ENCODE measurements at regions not wholly inside any gene's neighbourhood (a gene's known extent, or its start where the extent isn't known, plus 50 kb on each side); places are given as distances from the start of the nearest gene placed in this dataset.

DNA sequence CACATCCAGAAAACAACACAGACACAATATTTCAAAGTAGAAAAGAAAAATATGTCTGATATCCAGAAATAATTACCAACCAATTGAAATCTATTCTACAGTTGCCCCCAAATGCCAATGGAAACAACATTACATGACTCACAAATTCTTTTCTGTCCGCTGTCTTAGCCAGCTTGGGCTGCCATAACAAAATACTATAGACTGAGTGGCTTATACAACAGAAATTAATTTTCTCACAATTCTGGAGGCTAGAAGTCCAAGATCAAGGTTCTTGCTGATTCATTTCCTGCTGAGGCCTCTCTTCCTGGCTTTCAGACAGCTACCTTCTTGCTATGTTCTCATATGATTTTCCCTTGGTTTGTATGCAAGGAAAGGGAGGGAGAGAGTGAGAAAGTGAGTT is 698.1 kb downstream of the DHX35 start:
- Mint-ChIP-seq H3K9me3 (no peaks in the 10 kb centered on the region), H3K27me3 (ENCODE audit: low read depth) (peaks cover 1% of the 10 kb centered on the region), H3K4me1 (no peaks in the 10 kb centered on the region), H3K36me3 (no peaks in the 10 kb centered on the region), H3K27ac (no peak overlapping the region), H3K4me3 (no peak overlapping the region)
- TF ChIP-seq CTCF (IDR thresholded peaks at IDR 0.05; ENCODE audit: unreplicated experiment) = no peak
- DNase-seq (ENCODE audit: low spot score in 2 of 2, unreplicated experiment in 2 of 2) = no peak

GRCh38 chr20:39658662-39659409 is 696.7 kb downstream of the DHX35 start:
- no peaks in the 10 kb centered on the region for H3K27me3 Mint-ChIP-seq (ENCODE audit: low read depth)
- no peak overlapping the region for H3K27ac Mint-ChIP-seq
- no peak overlapping the region for H3K4me3 Mint-ChIP-seq
- H3K36me3 Mint-ChIP-seq = no peaks in the 10 kb centered on the region
- H3K4me1 Mint-ChIP-seq = no peaks in the 10 kb centered on the region
- no peak for DNase-seq (ENCODE audit: low spot score in 2 of 2, unreplicated experiment in 2 of 2)
- TF ChIP-seq CTCF (IDR thresholded peaks at IDR 0.05; ENCODE audit: unreplicated experiment) = no peak
- no peaks in the 10 kb centered on the region for H3K9me3 Mint-ChIP-seq

- H3K4me1 Mint-ChIP-seq = no peaks in the 10 kb centered on the region
- H3K9me3 Mint-ChIP-seq = no peaks in the 10 kb centered on the region
- H3K27me3 Mint-ChIP-seq (ENCODE audit: low read depth) = peaks cover 15% of the 10 kb centered on the region
- H3K36me3 Mint-ChIP-seq = no peaks in the 10 kb centered on the region
- H3K27ac Mint-ChIP-seq = no peak overlapping the region
- no peak overlapping the region for H3K4me3 Mint-ChIP-seq
- TF ChIP-seq CTCF (IDR thresholded peaks at IDR 0.05; ENCODE audit: unreplicated experiment) = no peak
- no peak for DNase-seq (ENCODE audit: low spot score in 2 of 2, unreplicated experiment in 2 of 2)
These were observed 692.0 kb downstream of the DHX35 start for GRCh38 chr20:39654171-39654570.

DNA sequence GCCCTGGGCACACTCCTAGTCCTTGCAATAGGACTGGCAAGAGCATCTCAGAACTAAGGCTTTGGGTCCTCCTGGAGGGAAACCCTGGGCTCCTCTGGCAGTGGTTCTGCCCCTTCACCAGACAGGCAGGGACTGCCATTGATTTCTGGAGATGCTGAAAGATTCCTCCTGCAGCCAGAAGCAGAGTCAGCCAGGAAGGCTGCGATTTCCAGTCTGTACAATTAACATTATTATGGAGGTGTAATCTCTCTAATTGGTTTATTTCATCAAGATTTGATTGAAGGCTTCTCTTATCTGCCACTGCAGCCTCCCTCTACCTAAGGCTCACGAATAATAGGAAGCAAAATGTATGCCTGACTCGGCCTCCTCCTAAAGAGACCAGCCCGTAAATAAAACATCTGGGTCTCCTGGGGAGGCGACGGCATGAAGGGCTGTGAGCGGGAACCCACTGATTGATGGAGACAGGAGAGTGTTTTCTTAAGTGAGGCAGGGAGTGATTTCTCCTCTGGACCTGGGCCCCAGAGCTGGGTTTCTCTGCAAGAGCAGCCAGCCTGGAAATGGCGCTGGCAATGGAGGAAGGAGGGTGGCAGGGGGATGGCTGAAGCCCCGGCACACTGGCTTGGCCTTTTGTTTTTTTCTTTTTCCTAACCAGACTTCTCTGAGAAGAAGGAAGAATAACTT is 689.6 kb downstream of the DHX35 start:
- DNase-seq (ENCODE audit: low spot score in 2 of 2, unreplicated experiment in 2 of 2) = no peak
- no peaks in the 10 kb centered on the region for H3K9me3 Mint-ChIP-seq
- H3K36me3 Mint-ChIP-seq = no peaks in the 10 kb centered on the region
- no peak for TF ChIP-seq CTCF (IDR thresholded peaks at IDR 0.05; ENCODE audit: unreplicated experiment)
- H3K27ac Mint-ChIP-seq = no peak overlapping the region
- no peak overlapping the region for H3K4me3 Mint-ChIP-seq
- H3K27me3 Mint-ChIP-seq (ENCODE audit: low read depth) = peaks cover 15% of the 10 kb centered on the region
- H3K4me1 Mint-ChIP-seq = no peaks in the 10 kb centered on the region

GRCh38 chr20:39646874-39647413 is 684.8 kb downstream of the DHX35 start:
- Mint-ChIP-seq H3K9me3 (no peaks in the 10 kb centered on the region), H3K27ac (no peak overlapping the region), H3K27me3 (ENCODE audit: low read depth) (peaks cover 13% of the 10 kb centered on the region), H3K4me1 (peaks cover 2% of the 10 kb centered on the region), H3K4me3 (no peak overlapping the region), H3K36me3 (no peaks in the 10 kb centered on the region)
- TF ChIP-seq CTCF (IDR thresholded peaks at IDR 0.05; ENCODE audit: unreplicated experiment) = no peak
- DNase-seq (ENCODE audit: low spot score in 2 of 2, unreplicated experiment in 2 of 2) = no peak

Measured in mesothelial cell of epicardium (in vitro differentiated cells).